Vagina (tissue), 2 donors: ENCODE measurements at regions not wholly inside any gene's neighbourhood (a gene's known extent, or its start where the extent isn't known, plus 50 kb on each side); places are given as distances from the start of the nearest gene placed in this dataset.

Experiments used
- DNase-seq, 2 donors: peaks; one replicate each; pipeline ENCODE4 v3.0.0-alpha.2; 2017; ENCODE audit errors: extremely low spot score in 2 of 2
- H3K27ac ChIP-seq: fragments of 200-600 bp; sonication (generic); one replicate; pipeline ENCODE4 v1.5.1; 2019
- H3K27me3 ChIP-seq: fragments of 200-600 bp; sonication (generic); one replicate; pipeline ENCODE4 v1.5.1; 2019
- H3K36me3 ChIP-seq, 2 donors: fragments of 200-600 bp; sonication (generic); one replicate each; pipeline ENCODE4 v1.5.1; 2017 to 2019
- H3K4me1 ChIP-seq: fragments of 200-600 bp; sonication (generic); one replicate; pipeline ENCODE4 v1.5.1; 2019
- H3K4me3 ChIP-seq, 2 donors: fragments of 200-600 bp; sonication (generic); 1 replicate in 1 of 2; 2 replicates in 1 of 2; pipeline ENCODE4 v1.5.1; 2016 to 2019
- H3K9me3 ChIP-seq: fragments of 200-600 bp; sonication (generic); one replicate; pipeline ENCODE4 v1.5.1; 2019
- CTCF ChIP-seq, 3 experiments: fragments of 450-650 bp in 2 of 3; fragments of 200-600 bp in 1 of 3; sonication (generic) in 1 of 3; IDR thresholded peaks; one replicate each; pipeline ENCODE4 v1.5.1; 2017 to 2019; ENCODE audit warnings: antibody characterized with exemption in 3 of 3, mild to moderate bottlenecking in 2 of 3, moderate library complexity in 2 of 3
- POLR2A ChIP-seq, 2 donors: fragments of 450-650 bp; IDR thresholded peaks; one replicate each; pipeline ENCODE4 v1.6.1; 2017; ENCODE audit warnings: antibody characterized with exemption in 2 of 2, mild to moderate bottlenecking in 2 of 2, moderate library complexity in 2 of 2
- POLR2AphosphoS5 ChIP-seq, 2 donors: sonication (generic); formaldehyde crosslinking; IDR thresholded peaks; one replicate each; pipeline ENCODE4 v1.9.0; 2017; ENCODE audit warnings: antibody characterized with exemption in 2 of 2, mild to moderate bottlenecking in 2 of 2, low read depth in 1 of 2; ENCODE audit not compliant: insufficient read depth in 1 of 2
- intact Hi-C: fragments of 100-400 bp; cut with DNase I; formaldehyde crosslinking; loops from one replicate; pipeline ENCODE4 v1.15.1; 2023

- no peaks in the 10 kb centered on the region for H3K9me3 ChIP-seq
- H3K27ac ChIP-seq, result no peak overlapping the region
- no peak overlapping the region for H3K4me3 ChIP-seq
- H3K36me3 ChIP-seq, result no peaks in the 10 kb centered on the region
- no peaks in the 10 kb centered on the region for H3K4me1 ChIP-seq
- no peaks in the 10 kb centered on the region for H3K27me3 ChIP-seq
- intact Hi-C loops, result no loop called here
- TF ChIP-seq CTCF (IDR thresholded peaks at IDR 0.05) (no peak), POLR2A (IDR thresholded peaks at IDR 0.05) (no peak), POLR2AphosphoS5 (IDR thresholded peaks at IDR 0.05; ENCODE audit: insufficient read depth in 1 of 2, low read depth in 1 of 2) (no peak)
- no peak for DNase-seq
These were observed 779.9 kb upstream of the CNTNAP5 start for GRCh38 chr2:123245156-123245555.

- Histone ChIP-seq H3K27me3 (no peaks in the 10 kb centered on the region), H3K9me3 (no peaks in the 10 kb centered on the region), H3K4me1 (no peaks in the 10 kb centered on the region), H3K27ac (no peak overlapping the region), H3K4me3 (no peak overlapping the region), H3K36me3 (no peaks in the 10 kb centered on the region)
- TF ChIP-seq POLR2A (IDR thresholded peaks at IDR 0.05), result no peak
- no peak for TF ChIP-seq POLR2AphosphoS5 (IDR thresholded peaks at IDR 0.05; ENCODE audit: insufficient read depth in 1 of 2, low read depth in 1 of 2)
- no peak for TF ChIP-seq CTCF (IDR thresholded peaks at IDR 0.05)
- intact Hi-C loops, result no loop called here
- no peak for DNase-seq
These were observed 766.1 kb upstream of the CNTNAP5 start for GRCh38 chr2:123258877-123259539.

GRCh38 chr2:123262856-123263255, 762.2 kb upstream of the CNTNAP5 start:
- Histone ChIP-seq H3K9me3 (no peaks in the 10 kb centered on the region), H3K27ac (no peak overlapping the region), H3K36me3 (no peaks in the 10 kb centered on the region), H3K27me3 (no peaks in the 10 kb centered on the region), H3K4me3 (no peak overlapping the region), H3K4me1 (no peaks in the 10 kb centered on the region)
- DNase-seq, result no peak
- intact Hi-C loops, result no loop called here
- TF ChIP-seq POLR2A (IDR thresholded peaks at IDR 0.05) (no peak), CTCF (IDR thresholded peaks at IDR 0.05) (no peak), POLR2AphosphoS5 (IDR thresholded peaks at IDR 0.05; ENCODE audit: insufficient read depth in 1 of 2, low read depth in 1 of 2) (no peak)

- intact Hi-C loops, result no loop called here
- no peak for TF ChIP-seq POLR2AphosphoS5 (IDR thresholded peaks at IDR 0.05; ENCODE audit: insufficient read depth in 1 of 2, low read depth in 1 of 2)
- TF ChIP-seq CTCF (IDR thresholded peaks at IDR 0.05), result no peak
- no peak for TF ChIP-seq POLR2A (IDR thresholded peaks at IDR 0.05)
- no peak overlapping the region for H3K27ac ChIP-seq
- DNase-seq, result no peak
- H3K36me3 ChIP-seq, result no peaks in the 10 kb centered on the region
- H3K4me3 ChIP-seq, result no peak overlapping the region
- no peaks in the 10 kb centered on the region for H3K4me1 ChIP-seq
- no peaks in the 10 kb centered on the region for H3K9me3 ChIP-seq
- no peaks in the 10 kb centered on the region for H3K27me3 ChIP-seq
These were observed 741.7 kb upstream of the CNTNAP5 start for GRCh38 chr2:123283431-123283830.

- intact Hi-C loops, result no loop called here
- no peaks in the 10 kb centered on the region for H3K4me1 ChIP-seq
- TF ChIP-seq POLR2AphosphoS5 (IDR thresholded peaks at IDR 0.05; ENCODE audit: insufficient read depth in 1 of 2, low read depth in 1 of 2), result no peak
- no peak for TF ChIP-seq CTCF (IDR thresholded peaks at IDR 0.05)
- TF ChIP-seq POLR2A (IDR thresholded peaks at IDR 0.05), result no peak
- H3K27ac ChIP-seq, result no peak overlapping the region
- DNase-seq, result no peak
- no peak overlapping the region for H3K4me3 ChIP-seq
- H3K9me3 ChIP-seq, result no peaks in the 10 kb centered on the region
- H3K27me3 ChIP-seq, result no peaks in the 10 kb centered on the region
- no peaks in the 10 kb centered on the region for H3K36me3 ChIP-seq
These were observed 721.4 kb upstream of the CNTNAP5 start for GRCh38 chr2:123303731-123304130.
